NCI-H1930 (cell line): ENCODE measurements at regions not wholly inside any gene's neighbourhood (a gene's known extent, or its start where the extent isn't known, plus 50 kb on each side); places are given as distances from the start of the nearest gene placed in this dataset.

ENCODE experiments used
- DNase-seq, 2 experiments: peaks; one replicate each; lab custom pipeline; 2025; lab: John Stamatoyannopoulos, UW

DNA sequence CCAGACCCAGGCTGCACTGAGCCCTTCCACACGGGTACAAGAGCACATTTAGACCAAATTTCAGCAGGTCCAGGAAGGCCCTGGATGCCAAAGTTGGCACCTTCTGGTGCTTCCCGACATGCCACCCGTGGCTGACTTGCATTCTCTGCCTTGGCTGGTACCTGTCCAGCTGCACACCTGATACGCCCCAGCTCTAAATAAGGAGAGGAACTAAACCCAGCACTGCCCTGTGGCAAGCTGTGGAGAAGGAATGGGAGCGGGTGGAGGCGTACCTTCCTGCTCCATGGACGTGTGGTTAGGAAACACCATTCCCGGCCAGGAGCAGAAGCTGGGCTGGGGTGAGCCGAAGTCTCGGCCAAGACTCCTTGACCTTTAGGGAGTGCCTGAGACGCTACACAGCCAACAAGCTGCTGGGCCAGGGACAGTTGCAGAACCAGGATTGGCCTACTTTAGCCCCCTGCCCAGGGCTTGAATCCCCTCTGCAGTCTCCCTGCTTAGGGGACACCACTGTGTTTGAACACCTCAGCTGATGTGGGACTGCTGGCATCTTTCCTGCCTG, 86.5 kb upstream of the TAF1B start:
- DNase-seq, result no peak

DNA sequence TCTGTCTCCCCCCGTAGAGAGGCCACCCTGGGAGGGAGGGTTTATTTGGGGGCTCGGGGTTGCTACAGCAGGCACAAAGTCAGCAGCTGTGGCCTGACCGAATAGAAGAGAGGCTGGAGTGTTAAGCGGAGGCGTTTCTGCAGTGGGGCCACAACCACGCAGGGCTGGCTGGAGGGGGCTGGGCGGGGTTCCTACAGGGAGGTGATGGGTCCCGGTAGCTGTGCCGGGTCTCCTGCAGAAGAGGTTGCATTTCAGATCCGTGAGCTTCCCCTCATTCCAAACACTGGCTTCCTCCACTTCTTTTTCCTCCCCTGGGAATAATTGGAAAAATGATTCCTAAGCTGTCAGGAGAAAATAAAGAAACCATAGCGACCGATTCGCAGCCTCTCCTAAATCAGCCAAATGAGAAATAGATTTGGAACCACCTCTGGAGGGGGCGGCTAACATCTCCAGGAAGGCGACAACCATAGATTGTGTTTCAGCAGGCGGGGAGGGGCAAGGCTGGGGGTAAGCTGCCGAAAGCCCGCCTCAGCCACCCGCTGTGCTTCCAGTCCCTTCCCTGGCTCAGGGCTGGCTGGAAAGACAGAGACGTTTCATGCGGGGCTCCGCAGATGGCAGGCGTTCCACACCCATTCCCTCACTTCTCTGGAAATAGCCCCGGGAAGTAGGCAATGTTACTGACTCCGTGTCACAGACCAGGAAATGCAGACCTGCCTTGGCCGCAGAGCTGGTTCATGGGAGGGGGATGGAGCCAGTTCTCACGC, 85.6 kb upstream of the TAF1B start:
- no peak for DNase-seq

DNA sequence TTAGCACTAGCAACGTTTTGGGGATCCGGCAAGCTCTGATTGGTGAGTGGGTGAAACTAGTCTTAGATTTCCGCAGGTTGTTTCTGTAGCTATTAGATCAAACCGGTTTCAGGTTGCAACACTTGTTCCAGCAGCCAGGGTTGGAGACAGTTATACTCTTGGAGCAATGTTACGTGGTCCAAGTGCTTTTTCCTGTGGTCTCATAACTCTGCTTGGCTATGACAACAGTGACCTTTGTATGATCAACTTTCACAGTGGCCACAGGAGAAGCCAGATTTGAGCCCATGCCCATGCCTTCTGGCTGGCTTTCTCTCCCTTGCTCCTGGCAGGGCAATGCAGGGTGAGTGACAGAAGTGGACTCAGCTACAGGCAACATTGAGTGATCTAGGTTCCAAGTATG, 84.5 kb upstream of the TAF1B start:
- DNase-seq, result no peak

DNA sequence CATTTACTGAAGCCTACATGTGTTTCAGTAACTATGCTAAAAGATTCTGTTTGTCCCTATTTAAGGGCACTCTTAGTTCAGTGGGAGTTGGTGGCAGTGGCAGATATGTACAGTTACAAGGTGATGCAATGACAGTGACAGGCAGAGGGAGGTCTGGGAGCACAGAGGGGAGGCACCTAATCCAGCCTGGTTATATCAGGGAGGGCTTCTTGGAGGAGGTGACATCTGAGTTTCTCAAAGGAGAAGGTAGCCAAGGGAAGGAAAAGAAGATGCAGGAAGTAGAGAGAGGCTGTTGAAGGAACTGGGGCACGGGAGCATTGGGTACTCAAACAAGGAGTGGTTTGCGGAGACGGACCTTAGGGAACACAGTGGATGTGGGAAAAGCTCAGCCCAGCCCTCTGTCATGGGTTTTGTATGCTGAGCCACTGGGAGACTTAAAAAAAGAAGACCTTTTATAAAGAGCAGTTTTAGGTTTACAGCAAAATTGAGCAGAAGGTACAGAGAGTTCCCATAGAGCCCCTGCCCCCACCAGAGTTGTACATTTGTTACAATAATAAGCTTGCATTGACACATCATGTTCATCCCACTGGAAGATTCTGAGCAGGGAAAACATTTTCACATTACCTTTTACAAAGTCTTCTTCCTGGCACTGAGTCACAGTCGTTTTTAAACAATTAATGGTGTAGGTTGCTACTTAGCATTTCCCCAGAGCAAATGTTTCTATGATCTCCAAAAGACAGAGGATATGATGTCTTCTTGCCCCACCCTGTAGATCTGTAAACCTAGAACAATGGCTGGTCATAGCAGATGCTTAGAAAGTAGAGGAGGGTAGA, 83.0 kb upstream of the TAF1B start:
- no peak for DNase-seq

DNA sequence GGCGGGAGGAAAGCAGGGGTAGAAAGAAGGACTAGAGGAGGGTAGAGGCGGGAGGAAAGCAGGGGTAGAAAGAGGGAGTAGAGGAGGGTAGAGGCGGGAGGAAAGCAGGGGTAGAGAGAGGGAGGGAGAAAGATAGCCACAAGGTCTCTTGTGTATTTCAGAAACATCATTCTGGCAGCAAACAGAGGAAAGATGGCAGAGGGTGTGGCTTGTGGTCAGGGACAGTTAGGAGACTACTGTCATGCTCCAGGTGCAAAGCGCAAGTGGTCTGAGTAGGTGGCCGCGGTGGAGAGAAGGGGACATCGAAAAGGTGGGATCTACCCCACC, 82.4 kb upstream of the TAF1B start:
- DNase-seq, result no peak

DNA sequence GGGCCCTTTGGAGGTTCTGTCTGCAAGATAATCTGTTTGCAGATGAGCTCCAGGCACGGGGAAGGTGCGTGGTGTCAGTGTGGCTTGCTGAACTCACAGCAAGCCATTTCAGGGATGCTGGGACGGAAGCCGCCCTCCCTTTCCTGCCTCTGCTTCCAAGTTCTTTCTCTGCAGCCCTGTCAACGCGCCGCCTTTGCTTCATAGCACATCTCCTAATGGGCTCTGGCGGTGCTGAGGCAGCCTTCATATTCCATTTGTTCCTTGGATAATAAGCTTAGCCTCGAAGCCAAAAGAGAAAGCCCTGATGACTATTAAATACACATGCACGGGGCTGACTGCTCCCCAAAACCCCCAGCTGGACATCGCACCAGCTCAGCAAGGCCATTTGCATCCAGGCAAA, 81.7 kb upstream of the TAF1B start:
- no peak for DNase-seq

DNA sequence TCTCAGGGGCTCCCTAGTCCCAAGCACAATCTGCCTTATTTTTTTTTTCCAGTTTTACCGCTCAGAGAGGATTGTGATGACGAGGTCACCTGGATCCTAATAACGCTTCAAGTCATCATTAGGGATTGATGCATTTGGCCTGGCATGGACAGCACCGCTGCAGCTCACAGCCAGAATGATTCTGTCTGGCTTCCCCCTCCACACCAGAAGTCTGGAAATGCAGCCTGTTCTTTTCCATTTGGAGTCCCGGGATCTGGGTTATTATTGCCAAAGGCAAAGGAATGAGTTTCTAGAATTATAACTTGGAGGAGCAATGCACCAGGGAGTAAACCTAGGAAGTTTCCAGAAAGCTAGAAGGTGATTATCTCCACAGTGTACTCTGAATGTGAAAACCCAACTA, 81.1 kb upstream of the TAF1B start:
- DNase-seq, result no peak

DNA sequence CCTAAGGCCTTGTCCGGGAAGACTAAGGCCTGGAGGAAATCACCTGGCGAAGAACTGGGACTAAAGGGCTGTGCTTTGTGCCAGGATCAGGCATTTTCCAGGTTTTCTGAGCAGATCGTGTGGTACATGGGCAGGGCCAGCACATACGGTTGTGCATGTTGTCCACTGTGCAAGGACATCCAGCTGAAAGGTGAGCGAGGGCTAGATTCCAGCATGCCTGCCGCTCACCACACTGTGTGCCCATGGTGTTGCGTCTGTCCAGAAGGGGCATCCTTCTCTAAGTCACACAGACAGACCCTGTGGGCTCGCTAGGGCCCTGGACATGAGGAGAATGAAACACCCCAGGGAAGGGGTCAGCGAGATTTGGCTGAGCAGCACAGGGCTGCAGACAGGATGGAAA, 80.3 kb upstream of the TAF1B start:
- no peak for DNase-seq

DNA sequence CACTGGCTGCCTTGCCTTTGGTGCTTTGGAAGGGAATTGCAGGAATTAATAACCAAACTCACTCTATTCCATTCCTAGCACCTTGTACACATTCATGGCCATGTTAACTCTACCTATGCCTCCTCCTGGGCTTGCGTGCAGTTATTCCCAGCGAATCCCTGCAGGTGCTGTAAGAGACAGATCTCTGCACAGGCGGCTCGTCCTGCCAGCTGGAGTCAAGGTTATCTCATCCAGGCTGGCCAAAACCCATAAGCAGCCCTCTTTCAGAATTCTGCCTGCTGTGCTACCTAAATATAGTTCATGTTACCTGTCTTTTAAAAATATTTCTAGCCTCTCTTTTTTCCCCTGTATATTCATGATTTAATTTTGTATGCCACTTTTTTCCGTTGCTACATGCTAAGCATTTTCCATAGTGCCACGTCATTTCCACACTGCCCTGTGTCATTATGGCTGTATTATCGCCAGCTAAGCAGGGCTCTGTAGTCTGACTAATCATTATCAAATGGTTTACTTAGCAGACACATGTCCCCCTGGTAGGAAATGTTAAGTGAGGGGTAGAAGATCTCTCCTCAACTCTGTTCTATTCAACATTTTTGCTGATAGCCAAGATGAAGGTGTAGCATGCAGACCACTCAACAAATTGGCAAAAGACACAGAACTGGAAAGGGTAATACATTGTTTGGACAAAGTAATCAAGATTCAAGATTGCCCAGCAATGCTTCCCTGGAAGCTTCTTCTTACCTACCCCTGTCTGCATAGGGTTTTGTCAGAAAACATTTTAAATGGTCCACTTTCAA, 79.7 kb upstream of the TAF1B start:
- no peak for DNase-seq

DNA sequence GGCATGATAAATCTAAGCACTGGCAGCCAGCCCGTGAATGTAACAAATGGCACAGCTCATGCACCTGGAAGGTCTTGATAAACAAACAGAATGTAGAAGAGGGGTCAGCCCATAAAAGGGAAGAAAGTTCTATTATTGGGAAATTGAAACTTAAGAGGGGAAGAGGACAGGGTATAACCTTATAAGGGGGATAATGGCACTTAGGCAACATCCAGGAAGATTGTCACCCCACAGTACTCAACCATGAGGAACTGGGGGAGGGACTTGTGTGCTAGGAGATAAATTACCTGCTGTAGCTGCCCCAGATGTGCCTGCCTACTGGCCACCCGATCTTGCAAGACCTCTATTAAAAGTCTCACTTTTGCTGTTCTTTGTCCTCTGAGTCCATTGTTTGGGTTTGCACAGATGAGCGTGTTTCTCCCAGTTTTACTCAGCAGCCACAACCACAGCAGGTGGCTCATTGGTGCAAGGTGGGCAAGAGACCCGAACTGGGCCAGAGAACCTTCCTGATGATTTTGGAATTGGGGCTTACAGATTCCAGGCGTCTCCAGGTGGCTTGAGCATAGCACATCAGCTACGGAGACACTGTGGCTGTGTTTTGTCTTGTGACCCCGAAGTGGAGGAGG, 79.0 kb upstream of the TAF1B start:
- DNase-seq, result no peak

DNA sequence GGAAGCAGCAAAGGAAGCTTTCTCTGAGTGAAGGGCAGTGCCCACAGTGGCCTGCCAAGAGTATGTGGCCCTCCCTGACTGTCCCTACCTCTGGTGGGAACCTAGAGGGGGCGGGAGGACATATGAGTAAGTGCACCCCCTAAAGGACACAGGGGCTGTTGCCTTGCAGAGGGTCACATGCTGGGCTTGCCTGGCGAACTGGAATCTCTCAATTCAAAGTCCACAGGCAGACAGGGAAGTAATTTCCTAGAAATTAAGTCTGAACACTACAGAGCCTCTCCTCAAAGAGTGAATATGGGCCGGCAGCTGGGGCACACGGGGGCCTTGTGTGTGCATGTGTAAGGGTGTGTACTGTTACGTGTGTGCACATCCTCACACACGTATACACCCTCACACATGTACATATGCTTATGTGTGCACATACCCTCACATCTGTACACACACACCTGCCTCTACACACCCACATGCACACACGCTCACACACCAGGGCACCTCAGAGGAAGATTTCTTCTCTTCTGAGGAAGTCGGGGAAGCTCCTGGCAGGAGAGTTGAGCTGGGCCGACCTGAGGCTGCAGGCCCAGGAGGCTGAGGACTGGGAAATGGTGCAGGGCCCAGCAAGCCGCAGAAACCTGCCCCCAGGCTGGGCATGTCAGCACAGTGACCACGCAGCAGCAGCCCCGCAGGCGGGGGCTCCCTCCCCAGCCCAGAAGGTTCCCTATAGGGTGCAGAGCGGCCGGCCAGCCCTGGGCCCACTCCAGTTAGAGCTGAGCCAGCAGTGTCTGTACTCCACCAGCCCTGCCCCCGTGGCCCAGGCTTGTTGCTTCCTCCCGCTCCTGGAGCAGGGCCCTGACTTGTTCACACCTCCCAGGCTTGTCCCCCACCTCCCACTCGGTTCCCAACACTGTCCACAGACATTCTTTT, 77.4 kb upstream of the TAF1B start:
- DNase-seq, result no peak

DNA sequence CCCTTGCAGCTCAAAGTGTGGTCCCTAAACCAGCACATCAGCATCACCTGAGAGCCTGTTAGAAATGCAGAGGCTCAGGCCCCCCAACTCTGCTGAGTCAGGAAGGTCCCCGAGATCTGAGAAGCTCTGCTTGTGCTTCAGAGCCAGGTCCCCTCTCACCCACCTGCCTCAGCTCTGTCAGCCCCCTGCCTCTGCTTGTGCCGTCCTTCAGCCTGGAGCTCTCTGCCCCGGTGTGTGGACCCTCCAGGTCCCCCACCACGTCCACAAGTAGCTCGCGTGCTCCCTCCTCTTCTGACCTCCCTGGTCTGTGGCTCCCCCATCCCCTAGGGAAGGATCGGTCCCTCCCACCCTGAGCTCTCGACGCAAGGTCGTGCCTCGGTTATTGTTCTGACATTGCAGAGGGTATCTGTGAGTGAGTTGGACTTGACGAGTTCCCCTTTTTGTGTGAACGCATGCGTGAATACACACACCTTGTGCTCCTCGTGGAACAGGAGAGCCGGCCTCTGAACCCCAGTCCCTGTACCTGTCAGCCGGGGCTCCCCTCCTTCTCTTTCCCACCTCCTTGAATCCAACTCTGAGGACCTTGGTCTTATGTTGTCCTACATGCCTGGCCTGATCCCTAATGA, 75.5 kb upstream of the TAF1B start:
- no peak for DNase-seq

DNA sequence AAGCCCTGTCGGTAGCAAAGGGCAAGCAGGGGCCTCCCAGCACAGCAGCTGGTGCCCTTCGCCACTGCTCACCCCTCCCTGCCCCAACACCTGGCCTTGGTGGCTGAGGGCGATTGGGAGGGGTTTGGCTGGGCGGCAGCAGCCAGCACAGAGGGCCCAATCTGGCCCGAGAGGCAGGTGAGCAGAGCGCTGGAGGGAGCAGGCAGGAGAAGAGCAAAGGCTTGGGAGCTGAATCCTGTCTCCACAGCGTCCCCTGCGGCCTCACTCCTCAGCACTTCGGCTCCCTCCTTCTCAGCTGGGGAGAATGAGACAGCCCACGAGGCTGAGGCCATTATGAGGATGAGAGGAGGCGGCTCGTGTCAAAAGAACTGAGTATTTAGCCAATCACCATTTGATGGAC, 74.9 kb upstream of the TAF1B start:
- DNase-seq, result no peak

DNA sequence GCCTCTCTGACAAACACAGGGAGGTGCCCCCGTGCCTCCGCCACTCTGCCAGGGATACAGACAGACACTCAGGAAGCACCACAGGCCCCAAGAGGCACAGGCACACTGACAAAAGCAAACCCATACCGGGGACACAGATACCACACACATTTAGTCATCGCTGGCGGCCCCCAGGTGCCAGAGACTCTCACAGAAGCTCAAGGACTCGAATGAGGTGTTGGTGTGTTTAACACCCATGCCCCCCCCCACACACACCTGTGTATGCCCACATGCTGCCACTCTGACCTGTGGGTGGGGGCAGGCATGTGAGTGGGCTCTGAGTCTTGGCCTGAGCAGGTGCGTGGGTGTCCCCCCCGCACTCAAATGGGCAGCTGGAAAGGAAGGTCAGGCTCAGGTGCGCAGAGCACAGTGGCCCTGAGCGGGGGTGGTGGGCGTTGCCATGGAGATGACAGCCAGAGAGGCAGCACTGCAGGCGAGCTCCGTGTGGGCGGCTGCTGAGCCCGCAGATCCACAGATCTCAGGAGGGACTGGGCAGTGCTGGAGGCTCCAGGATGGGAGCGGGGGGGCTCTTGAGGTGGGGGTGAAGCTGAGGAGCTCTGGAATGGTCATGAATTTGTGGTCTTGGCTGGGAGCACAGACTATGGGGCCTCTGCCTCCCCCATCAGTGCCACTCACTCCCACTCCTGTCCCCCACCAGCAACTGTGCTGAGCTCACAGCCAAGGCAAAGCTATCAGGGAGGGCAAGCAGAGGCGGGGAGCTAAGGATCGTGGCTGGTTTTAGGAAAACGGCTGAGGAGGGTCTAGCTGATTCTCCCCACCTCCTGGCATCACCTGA, 73.9 kb upstream of the TAF1B start:
- DNase-seq, result no peak

DNA sequence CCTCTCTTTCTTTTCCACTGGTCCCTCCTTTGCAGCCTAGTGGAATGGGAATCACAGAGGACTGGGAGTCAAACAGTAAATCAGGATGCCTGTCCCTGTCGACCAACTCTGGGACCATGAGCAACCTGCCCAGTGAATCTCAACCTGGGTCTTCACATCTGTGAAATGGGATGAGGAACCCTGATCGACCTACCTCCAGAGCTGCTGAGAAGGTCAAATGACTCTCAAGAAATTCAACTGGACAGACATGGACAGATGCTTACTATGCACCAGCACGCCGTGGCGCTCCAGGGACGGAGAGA, 73.3 kb upstream of the TAF1B start:
- DNase-seq, result no peak

DNA sequence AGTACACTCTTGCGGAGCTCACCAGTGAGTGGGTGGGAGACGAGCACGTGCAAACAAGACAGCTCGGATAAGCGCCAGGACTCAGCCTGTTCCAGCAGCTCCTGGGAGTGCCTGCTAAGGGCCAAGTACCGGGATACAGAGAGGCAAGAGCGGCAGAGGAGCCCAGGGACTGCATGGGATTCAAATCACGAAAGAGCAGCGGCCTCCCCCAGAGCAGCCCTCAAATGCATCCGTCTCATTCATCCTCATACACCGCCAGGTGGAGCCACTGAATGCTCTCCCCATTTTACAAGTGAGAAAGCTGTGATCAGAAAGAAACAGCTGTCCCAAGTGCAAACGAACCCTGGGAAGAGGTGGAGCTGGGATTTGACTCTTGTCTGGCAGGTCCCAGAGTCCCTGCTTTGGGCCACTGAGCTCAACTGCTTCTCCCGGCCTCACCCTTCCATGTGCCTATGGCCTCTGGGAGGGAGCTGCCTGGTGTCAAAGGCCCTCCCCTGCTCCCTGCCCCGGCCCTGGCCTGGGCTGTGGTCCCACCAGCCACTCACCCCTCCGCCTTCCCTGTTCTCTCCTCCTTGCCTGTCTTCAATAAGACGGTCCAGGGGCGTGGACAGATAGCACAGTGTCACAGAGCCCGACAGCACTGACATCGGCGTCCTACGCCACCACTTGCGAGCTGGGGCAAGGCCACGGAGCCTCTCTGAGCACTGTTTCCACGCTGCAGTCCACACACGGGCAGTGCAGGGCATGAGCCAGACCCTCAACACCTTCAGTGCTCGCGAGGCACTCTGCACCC, 72.8 kb upstream of the TAF1B start:
- peak in 1 of 2 experiments; percentile 27 for DNase-seq

DNA sequence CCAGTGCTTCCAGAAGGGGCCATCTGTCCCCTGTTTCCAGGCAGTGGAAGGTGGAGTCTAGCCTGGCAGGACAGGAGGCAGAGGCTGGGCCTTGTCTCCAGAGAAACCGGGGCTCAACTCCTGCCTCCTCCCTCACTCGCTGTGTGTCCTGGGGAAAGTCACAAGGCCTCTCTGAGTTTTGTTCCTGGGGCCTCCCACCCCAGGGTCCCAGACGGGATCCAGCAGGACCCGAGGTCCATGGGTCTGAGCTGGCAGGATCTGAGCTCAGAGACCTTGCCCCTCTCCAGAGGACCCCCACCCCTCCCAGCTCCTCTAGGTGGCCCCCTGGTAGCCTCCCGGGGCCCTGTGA, 72.2 kb upstream of the TAF1B start:
- DNase-seq, result no peak

DNA sequence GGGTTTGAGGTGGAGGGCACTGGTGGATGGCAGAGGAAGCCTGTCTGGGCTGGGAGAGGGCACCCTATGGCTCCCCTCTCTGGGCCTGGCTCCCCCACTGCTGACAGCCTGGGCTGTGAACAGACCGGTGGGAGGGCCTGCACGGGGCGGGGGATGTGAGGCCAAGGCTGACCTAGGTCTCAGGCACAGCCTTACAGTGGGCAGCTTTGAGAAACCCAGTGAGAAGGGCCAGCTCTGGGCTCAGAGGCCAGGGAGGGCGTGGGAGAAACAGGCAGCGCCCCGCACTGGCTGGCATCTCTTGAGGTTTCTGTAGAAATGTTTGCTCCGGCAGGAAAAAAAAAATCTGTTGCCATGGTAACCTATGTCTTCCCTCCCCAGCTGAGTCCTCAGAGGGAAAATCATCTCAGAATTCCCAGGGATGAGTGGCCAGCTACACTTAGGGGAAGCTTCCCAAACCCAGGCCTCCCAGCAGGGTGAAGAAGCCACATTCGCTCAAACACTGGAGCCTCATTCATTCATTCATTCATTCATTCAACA, 71.7 kb upstream of the TAF1B start:
- DNase-seq, result no peak
